ENCODE measurements at regions not wholly inside any gene's neighbourhood (a gene's known extent, or its start where the extent isn't known, plus 50 kb on each side); places are given as distances from the start of the nearest gene placed in this dataset.

- H3K9ac ChIP-seq (ENCODE audit: low read length) = no peak overlapping the region
Observed at GRCh38 chr2:240323601-240324291, 111.7 kb upstream of the GPC1 start.

GRCh38 chr2:240324312-240325015, 111.0 kb upstream of the GPC1 start:
- no peaks in the 10 kb centered on the region for H3K9me3 ChIP-seq (ENCODE audit: low read length)
- CTCF ChIA-PET = no interaction called here
- DNase-seq (no peak), ATAC-seq (no peak)
- H3K9ac ChIP-seq (ENCODE audit: low read length) = no peak overlapping the region
- no peaks in the 10 kb centered on the region for H3K79me2 ChIP-seq (ENCODE audit: low read length)
- no peak overlapping the region for H3K4me2 ChIP-seq (ENCODE audit: low read length)
- POLR2A ChIA-PET (ENCODE audit: unreplicated experiment) = no interaction called here
- intact Hi-C loops (cut with micrococcal nuclease) = no loop called here
- no peak overlapping the region for H2AFZ ChIP-seq (ENCODE audit: low read length)
- no peak overlapping the region for H3K27ac ChIP-seq (ENCODE audit: low read length)
- H3K4me1 ChIP-seq (ENCODE audit: insufficient read depth, low read length) = no peaks in the 10 kb centered on the region
- TF ChIP-seq EZH2phosphoT487 (IDR thresholded peaks at IDR 0.05; ENCODE audit: borderline replicate concordance, low read length) (no peak), EZH2 (IDR thresholded peaks at IDR 0.05; ENCODE audit: low read length, unreplicated experiment) (no peak), CTCF (conservative IDR thresholded peaks at IDR 0.05; ENCODE audit: low read depth, low read length) (no peak)
- peaks cover 81% of the 10 kb centered on the region for H3K27me3 ChIP-seq (ENCODE audit: low read length)
- no peaks in the 10 kb centered on the region for H3K9me2 ChIP-seq (replicated peaks; ENCODE audit: low read length)
- H3K4me3 ChIP-seq (ENCODE audit: low read length) = no peak overlapping the region
- no peaks in the 10 kb centered on the region for H3K36me3 ChIP-seq (ENCODE audit: low read depth, low read length)
- no TSS peak for BruUV-seq (replicated peaks)
- H4K20me1 ChIP-seq (ENCODE audit: low read length) = no peaks in the 10 kb centered on the region
- no peaks in the 10 kb centered on the region for H3F3A ChIP-seq (ENCODE audit: low read length, unreplicated experiment)

More at GRCh38 chr2:240323601-240324291, 111.7 kb upstream of the GPC1 start:
- POLR2A ChIA-PET (ENCODE audit: unreplicated experiment) = no interaction called here
- H2AFZ ChIP-seq (ENCODE audit: low read length) = no peak overlapping the region
- CTCF ChIA-PET = no interaction called here
- H3K4me2 ChIP-seq (ENCODE audit: low read length) = no peak overlapping the region
- no peaks in the 10 kb centered on the region for H3F3A ChIP-seq (ENCODE audit: low read length, unreplicated experiment)
- ATAC-seq (no peak), DNase-seq (no peak)
- no peaks in the 10 kb centered on the region for H4K20me1 ChIP-seq (ENCODE audit: low read length)
- no peaks in the 10 kb centered on the region for H3K4me1 ChIP-seq (ENCODE audit: insufficient read depth, low read length)
- TF ChIP-seq CTCF (conservative IDR thresholded peaks at IDR 0.05; ENCODE audit: low read depth, low read length) (no peak), EZH2 (IDR thresholded peaks at IDR 0.05; ENCODE audit: low read length, unreplicated experiment) (no peak), EZH2phosphoT487 (IDR thresholded peaks at IDR 0.05; ENCODE audit: borderline replicate concordance, low read length) (no peak)
- H3K4me3 ChIP-seq (ENCODE audit: low read length) = no peak overlapping the region
- H3K36me3 ChIP-seq (ENCODE audit: low read depth, low read length) = no peaks in the 10 kb centered on the region
- no peaks in the 10 kb centered on the region for H3K79me2 ChIP-seq (ENCODE audit: low read length)
- peaks cover 80% of the 10 kb centered on the region for H3K27me3 ChIP-seq (ENCODE audit: low read length)
- no TSS peak for BruUV-seq (replicated peaks)
- intact Hi-C loops (cut with micrococcal nuclease) = no loop called here
- H3K27ac ChIP-seq (ENCODE audit: low read length) = no peak overlapping the region
- no peaks in the 10 kb centered on the region for H3K9me2 ChIP-seq (replicated peaks; ENCODE audit: low read length)
- no peaks in the 10 kb centered on the region for H3K9me3 ChIP-seq (ENCODE audit: low read length)
